ENCODE measurements at regions not wholly inside any gene's neighbourhood (a gene's known extent, or its start where the extent isn't known, plus 50 kb on each side); places are given as distances from the start of the nearest gene placed in this dataset.

GRCh38 chr2:192809173-192809572 is 614.4 kb upstream of the TMEFF2 start:
- H3K4me1 ChIP-seq (ENCODE audit: control insufficient read depth in 1 of 2, insufficient read depth in 1 of 2, low read depth in 1 of 2, low read length in 1 of 2): no peaks in the 10 kb centered on the region
- H3K27ac ChIP-seq: no peak overlapping the region
- H3K36me3 ChIP-seq: no peaks in the 10 kb centered on the region
- TF ChIP-seq, protein P1, sequence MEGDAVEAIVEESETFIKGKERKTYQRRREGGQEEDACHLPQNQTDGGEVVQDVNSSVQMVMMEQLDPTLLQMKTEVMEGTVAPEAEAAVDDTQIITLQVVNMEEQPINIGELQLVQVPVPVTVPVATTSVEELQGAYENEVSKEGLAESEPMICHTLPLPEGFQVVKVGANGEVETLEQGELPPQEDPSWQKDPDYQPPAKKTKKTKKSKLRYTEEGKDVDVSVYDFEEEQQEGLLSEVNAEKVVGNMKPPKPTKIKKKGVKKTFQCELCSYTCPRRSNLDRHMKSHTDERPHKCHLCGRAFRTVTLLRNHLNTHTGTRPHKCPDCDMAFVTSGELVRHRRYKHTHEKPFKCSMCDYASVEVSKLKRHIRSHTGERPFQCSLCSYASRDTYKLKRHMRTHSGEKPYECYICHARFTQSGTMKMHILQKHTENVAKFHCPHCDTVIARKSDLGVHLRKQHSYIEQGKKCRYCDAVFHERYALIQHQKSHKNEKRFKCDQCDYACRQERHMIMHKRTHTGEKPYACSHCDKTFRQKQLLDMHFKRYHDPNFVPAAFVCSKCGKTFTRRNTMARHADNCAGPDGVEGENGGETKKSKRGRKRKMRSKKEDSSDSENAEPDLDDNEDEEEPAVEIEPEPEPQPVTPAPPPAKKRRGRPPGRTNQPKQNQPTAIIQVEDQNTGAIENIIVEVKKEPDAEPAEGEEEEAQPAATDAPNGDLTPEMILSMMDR (IDR thresholded peaks at IDR 0.05): no peak
- H3K9me3 ChIP-seq: no peaks in the 10 kb centered on the region
- no peaks in the 10 kb centered on the region for H3K27me3 ChIP-seq
- no peak overlapping the region for H3K4me3 ChIP-seq (ENCODE audit: low read depth in 1 of 2, low read length in 1 of 2)

DNA sequence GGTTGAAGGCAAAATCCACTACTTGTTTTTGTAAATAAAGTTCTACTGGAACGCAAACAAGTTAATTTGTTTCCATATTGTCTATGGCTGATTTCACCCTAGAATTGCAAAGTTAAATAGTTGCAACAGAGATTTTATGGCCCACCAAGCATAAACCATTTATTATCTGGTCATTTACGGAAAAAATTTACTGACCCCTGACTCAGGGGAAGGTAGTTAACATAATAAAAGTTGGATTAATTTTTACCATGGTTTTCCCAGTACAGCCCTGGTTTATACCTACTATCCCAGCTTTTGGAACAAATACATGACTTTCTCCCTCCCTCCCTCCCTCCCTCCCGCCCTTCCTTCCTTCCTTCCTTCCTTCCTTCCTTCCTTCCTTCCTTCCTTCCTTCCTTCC is 588.9 kb upstream of the TMEFF2 start:
- H3K27ac ChIP-seq: no peak overlapping the region
- H3K4me3 ChIP-seq (ENCODE audit: low read depth in 1 of 2, low read length in 1 of 2): no peak overlapping the region
- H3K9me3 ChIP-seq: no peaks in the 10 kb centered on the region
- H3K36me3 ChIP-seq: no peaks in the 10 kb centered on the region
- TF ChIP-seq, protein P1 (IDR thresholded peaks at IDR 0.05): no peak
- H3K27me3 ChIP-seq: no peaks in the 10 kb centered on the region
- no peaks in the 10 kb centered on the region for H3K4me1 ChIP-seq (ENCODE audit: control insufficient read depth in 1 of 2, insufficient read depth in 1 of 2, low read depth in 1 of 2, low read length in 1 of 2)

- H3K4me3 ChIP-seq (ENCODE audit: low read depth in 1 of 2, low read length in 1 of 2): no peak overlapping the region
- no peaks in the 10 kb centered on the region for H3K4me1 ChIP-seq (ENCODE audit: control insufficient read depth in 1 of 2, insufficient read depth in 1 of 2, low read depth in 1 of 2, low read length in 1 of 2)
- H3K27ac ChIP-seq: no peak overlapping the region
- TF ChIP-seq, protein P1 (IDR thresholded peaks at IDR 0.05): no peak
- no peaks in the 10 kb centered on the region for H3K9me3 ChIP-seq
- no peaks in the 10 kb centered on the region for H3K27me3 ChIP-seq
- H3K36me3 ChIP-seq: no peaks in the 10 kb centered on the region
Measured at GRCh38 chr2:192775459-192776262, 580.9 kb upstream of the TMEFF2 start.

- TF ChIP-seq, protein P1 (IDR thresholded peaks at IDR 0.05): no peak
- H3K9me3 ChIP-seq: no peaks in the 10 kb centered on the region
- H3K4me1 ChIP-seq (ENCODE audit: control insufficient read depth in 1 of 2, insufficient read depth in 1 of 2, low read depth in 1 of 2, low read length in 1 of 2): no peaks in the 10 kb centered on the region
- H3K27ac ChIP-seq: no peak overlapping the region
- no peaks in the 10 kb centered on the region for H3K27me3 ChIP-seq
- no peak overlapping the region for H3K4me3 ChIP-seq (ENCODE audit: low read depth in 1 of 2, low read length in 1 of 2)
- no peaks in the 10 kb centered on the region for H3K36me3 ChIP-seq
Measured at GRCh38 chr2:192775011-192775410, 580.3 kb upstream of the TMEFF2 start.

GRCh38 chr2:192773044-192773443 is 578.3 kb upstream of the TMEFF2 start:
- TF ChIP-seq, protein P1 (IDR thresholded peaks at IDR 0.05): no peak
- no peaks in the 10 kb centered on the region for H3K36me3 ChIP-seq
- no peak overlapping the region for H3K27ac ChIP-seq
- H3K27me3 ChIP-seq: no peaks in the 10 kb centered on the region
- no peak overlapping the region for H3K4me3 ChIP-seq (ENCODE audit: low read depth in 1 of 2, low read length in 1 of 2)
- H3K9me3 ChIP-seq: no peaks in the 10 kb centered on the region
- H3K4me1 ChIP-seq (ENCODE audit: control insufficient read depth in 1 of 2, insufficient read depth in 1 of 2, low read depth in 1 of 2, low read length in 1 of 2): no peaks in the 10 kb centered on the region
